ENCODE measurements at regions not wholly inside any gene's neighbourhood (a gene's known extent, or its start where the extent isn't known, plus 50 kb on each side); places are given as distances from the start of the nearest gene placed in this dataset.

- Histone ChIP-seq H4K91ac (ENCODE audit: low read depth, low read length, poor library complexity) (no peak overlapping the region), H3K14ac (ENCODE audit: low read length) (no peak overlapping the region), H3K4me2 (ENCODE audit: insufficient read depth, low read length, poor library complexity, severe bottlenecking) (no peak overlapping the region), H3K23ac (ENCODE audit: low read depth, low read length, poor library complexity) (no peak overlapping the region), H2BK15ac (ENCODE audit: low read length) (no peak overlapping the region), H3K79me1 (ENCODE audit: low read depth, low read length) (no peaks in the 10 kb centered on the region), H3K9me3 (replicated peaks in 1 of 2; ENCODE audit: control insufficient read depth in 2 of 2, insufficient read depth in 1 of 2, low read depth in 1 of 2, low read length in 2 of 2) (no peaks in the 10 kb centered on the region), H3K4me3 (ENCODE audit: low read length in 2 of 2) (no peak overlapping the region), H2AFZ (ENCODE audit: low read length) (no peak overlapping the region), H3K4ac (ENCODE audit: low read length) (no peak overlapping the region), H2BK5ac (ENCODE audit: low read length) (no peak overlapping the region), H2AK5ac (ENCODE audit: low read depth, low read length) (no peak overlapping the region), H2BK120ac (ENCODE audit: low read depth, low read length) (no peak overlapping the region), H3K4me1 (ENCODE audit: control insufficient read depth in 2 of 2, insufficient read depth in 1 of 2, low read depth in 1 of 2, low read length in 2 of 2) (peaks cover 0 to 5% of the 10 kb centered on the region in 2 donors), H3K36me3 (replicated peaks in 1 of 2; ENCODE audit: control insufficient read depth in 2 of 2, insufficient read depth in 2 of 2, low read length in 2 of 2) (no peaks in the 10 kb centered on the region), H2BK12ac (ENCODE audit: low read length) (no peak overlapping the region), H3K27me3 (ENCODE audit: control insufficient read depth in 3 of 3, insufficient read depth in 3 of 3, low read depth in 1 of 3, low read length in 3 of 3) (no peaks in the 10 kb centered on the region), H3K9ac (ENCODE audit: low read depth, low read length, poor library complexity) (no peak overlapping the region), H4K8ac (ENCODE audit: low read depth, low read length) (no peak overlapping the region), H3K27ac (replicated peaks; ENCODE audit: low read length) (no peak overlapping the region), H3K18ac (ENCODE audit: low read length) (no peak overlapping the region)
- no CpG with 5 or more reads among the region's 3 CpGs for WGBS, 2 donors (ENCODE audit: extremely low coverage in 2 of 2, insufficient read length in 2 of 2, insufficient replicate concordance in 1 of 2)
- no peak for DNase-seq (ENCODE audit: low spot score)
These were observed 674.5 kb upstream of the CXADR start for GRCh38 chr21:16838331-16838730.

GRCh38 chr21:16840538-16840937 is 672.3 kb upstream of the CXADR start:
- H2BK120ac ChIP-seq (ENCODE audit: low read depth, low read length): no peak overlapping the region
- H3K9me3 ChIP-seq (replicated peaks in 1 of 2; ENCODE audit: control insufficient read depth in 2 of 2, insufficient read depth in 1 of 2, low read depth in 1 of 2, low read length in 2 of 2): no peaks in the 10 kb centered on the region
- H3K27me3 ChIP-seq (ENCODE audit: control insufficient read depth in 3 of 3, insufficient read depth in 3 of 3, low read depth in 1 of 3, low read length in 3 of 3): no peaks in the 10 kb centered on the region
- no peaks in the 10 kb centered on the region for H3K36me3 ChIP-seq (replicated peaks in 1 of 2; ENCODE audit: control insufficient read depth in 2 of 2, insufficient read depth in 2 of 2, low read length in 2 of 2)
- H3K14ac ChIP-seq (ENCODE audit: low read length): no peak overlapping the region
- no peak overlapping the region for H2BK12ac ChIP-seq (ENCODE audit: low read length)
- no peak overlapping the region for H4K91ac ChIP-seq (ENCODE audit: low read depth, low read length, poor library complexity)
- no peak overlapping the region for H2AK5ac ChIP-seq (ENCODE audit: low read depth, low read length)
- no peak for DNase-seq (ENCODE audit: low spot score)
- no peak overlapping the region for H3K4me2 ChIP-seq (ENCODE audit: insufficient read depth, low read length, poor library complexity, severe bottlenecking)
- H2AFZ ChIP-seq (ENCODE audit: low read length): no peak overlapping the region
- H3K4me1 ChIP-seq (ENCODE audit: control insufficient read depth in 2 of 2, insufficient read depth in 1 of 2, low read depth in 1 of 2, low read length in 2 of 2): peaks cover 0 to 5% of the 10 kb centered on the region in 2 donors
- H3K9ac ChIP-seq (ENCODE audit: low read depth, low read length, poor library complexity): no peak overlapping the region
- no peak overlapping the region for H3K4ac ChIP-seq (ENCODE audit: low read length)
- no peak overlapping the region for H2BK5ac ChIP-seq (ENCODE audit: low read length)
- H3K79me1 ChIP-seq (ENCODE audit: low read depth, low read length): no peaks in the 10 kb centered on the region
- no peak overlapping the region for H3K27ac ChIP-seq (replicated peaks; ENCODE audit: low read length)
- no peak overlapping the region for H2BK15ac ChIP-seq (ENCODE audit: low read length)
- H3K18ac ChIP-seq (ENCODE audit: low read length): no peak overlapping the region
- no peak overlapping the region for H3K23ac ChIP-seq (ENCODE audit: low read depth, low read length, poor library complexity)
- no peak overlapping the region for H3K4me3 ChIP-seq (ENCODE audit: low read length in 2 of 2)
- H4K8ac ChIP-seq (ENCODE audit: low read depth, low read length): no peak overlapping the region

GRCh38 chr21:16841975-16842695 is 670.7 kb upstream of the CXADR start:
- H3K27me3 ChIP-seq (ENCODE audit: control insufficient read depth in 3 of 3, insufficient read depth in 3 of 3, low read depth in 1 of 3, low read length in 3 of 3): no peaks in the 10 kb centered on the region
- no peak overlapping the region for H3K23ac ChIP-seq (ENCODE audit: low read depth, low read length, poor library complexity)
- no peak overlapping the region for H3K18ac ChIP-seq (ENCODE audit: low read length)
- H3K27ac ChIP-seq (replicated peaks; ENCODE audit: low read length): no peak overlapping the region
- no peak overlapping the region for H2AFZ ChIP-seq (ENCODE audit: low read length)
- H3K9ac ChIP-seq (ENCODE audit: low read depth, low read length, poor library complexity): no peak overlapping the region
- WGBS, 2 donors (ENCODE audit: extremely low coverage in 2 of 2, insufficient read length in 2 of 2, insufficient replicate concordance in 1 of 2): no CpG with 5 or more reads among the region's 4 CpGs
- no peak for DNase-seq (ENCODE audit: low spot score)
- H4K8ac ChIP-seq (ENCODE audit: low read depth, low read length): no peak overlapping the region
- no peak overlapping the region for H2BK120ac ChIP-seq (ENCODE audit: low read depth, low read length)
- no peak overlapping the region for H2AK5ac ChIP-seq (ENCODE audit: low read depth, low read length)
- peaks cover 0 to 5% of the 10 kb centered on the region in 2 donors for H3K4me1 ChIP-seq (ENCODE audit: control insufficient read depth in 2 of 2, insufficient read depth in 1 of 2, low read depth in 1 of 2, low read length in 2 of 2)
- no peak overlapping the region for H4K91ac ChIP-seq (ENCODE audit: low read depth, low read length, poor library complexity)
- H3K4me3 ChIP-seq (ENCODE audit: low read length in 2 of 2): no peak overlapping the region
- H3K79me1 ChIP-seq (ENCODE audit: low read depth, low read length): no peaks in the 10 kb centered on the region
- H3K4me2 ChIP-seq (ENCODE audit: insufficient read depth, low read length, poor library complexity, severe bottlenecking): no peak overlapping the region
- H2BK15ac ChIP-seq (ENCODE audit: low read length): no peak overlapping the region
- H2BK12ac ChIP-seq (ENCODE audit: low read length): no peak overlapping the region
- no peak overlapping the region for H3K4ac ChIP-seq (ENCODE audit: low read length)
- H3K14ac ChIP-seq (ENCODE audit: low read length): no peak overlapping the region
- no peaks in the 10 kb centered on the region for H3K36me3 ChIP-seq (replicated peaks in 1 of 2; ENCODE audit: control insufficient read depth in 2 of 2, insufficient read depth in 2 of 2, low read length in 2 of 2)
- no peaks in the 10 kb centered on the region for H3K9me3 ChIP-seq (replicated peaks in 1 of 2; ENCODE audit: control insufficient read depth in 2 of 2, insufficient read depth in 1 of 2, low read depth in 1 of 2, low read length in 2 of 2)
- H2BK5ac ChIP-seq (ENCODE audit: low read length): no peak overlapping the region

- no peak overlapping the region for H2BK120ac ChIP-seq (ENCODE audit: low read depth, low read length)
- no peak overlapping the region for H2BK15ac ChIP-seq (ENCODE audit: low read length)
- no peak overlapping the region for H3K4me3 ChIP-seq (ENCODE audit: low read length in 2 of 2)
- H3K36me3 ChIP-seq (replicated peaks in 1 of 2; ENCODE audit: control insufficient read depth in 2 of 2, insufficient read depth in 2 of 2, low read length in 2 of 2): no peaks in the 10 kb centered on the region
- H3K9ac ChIP-seq (ENCODE audit: low read depth, low read length, poor library complexity): no peak overlapping the region
- H2AFZ ChIP-seq (ENCODE audit: low read length): no peak overlapping the region
- no peaks in the 10 kb centered on the region for H3K79me1 ChIP-seq (ENCODE audit: low read depth, low read length)
- H2BK12ac ChIP-seq (ENCODE audit: low read length): no peak overlapping the region
- H3K9me3 ChIP-seq (replicated peaks in 1 of 2; ENCODE audit: control insufficient read depth in 2 of 2, insufficient read depth in 1 of 2, low read depth in 1 of 2, low read length in 2 of 2): no peaks in the 10 kb centered on the region
- H3K14ac ChIP-seq (ENCODE audit: low read length): no peak overlapping the region
- H3K27ac ChIP-seq (replicated peaks; ENCODE audit: low read length): no peak overlapping the region
- H2BK5ac ChIP-seq (ENCODE audit: low read length): no peak overlapping the region
- H4K8ac ChIP-seq (ENCODE audit: low read depth, low read length): no peak overlapping the region
- no CpG with 5 or more reads among the region's 5 CpGs for WGBS, 2 donors (ENCODE audit: extremely low coverage in 2 of 2, insufficient read length in 2 of 2, insufficient replicate concordance in 1 of 2)
- H3K23ac ChIP-seq (ENCODE audit: low read depth, low read length, poor library complexity): no peak overlapping the region
- no peak overlapping the region for H3K4me2 ChIP-seq (ENCODE audit: insufficient read depth, low read length, poor library complexity, severe bottlenecking)
- no peaks in the 10 kb centered on the region for H3K27me3 ChIP-seq (ENCODE audit: control insufficient read depth in 3 of 3, insufficient read depth in 3 of 3, low read depth in 1 of 3, low read length in 3 of 3)
- H3K4me1 ChIP-seq (ENCODE audit: control insufficient read depth in 2 of 2, insufficient read depth in 1 of 2, low read depth in 1 of 2, low read length in 2 of 2): peaks cover 0 to 3% of the 10 kb centered on the region in 2 donors
- H4K91ac ChIP-seq (ENCODE audit: low read depth, low read length, poor library complexity): no peak overlapping the region
- H2AK5ac ChIP-seq (ENCODE audit: low read depth, low read length): no peak overlapping the region
- H3K4ac ChIP-seq (ENCODE audit: low read length): no peak overlapping the region
- DNase-seq (ENCODE audit: low spot score): no peak
- H3K18ac ChIP-seq (ENCODE audit: low read length): no peak overlapping the region
These were observed 670.2 kb upstream of the CXADR start for GRCh38 chr21:16842696-16843035.

Data from neuronal stem cell (in vitro differentiated cells).